WTC11 (cell line): ENCODE measurements at regions not wholly inside any gene's neighbourhood (a gene's known extent, or its start where the extent isn't known, plus 50 kb on each side); places are given as distances from the start of the nearest gene placed in this dataset.

Source experiments
- ATAC-seq: fragments of 200-7000 bp; cut with Tn5 transposase; 2 replicates; pipeline ENCODE4 v1.10.0; 2021; ENCODE audit warnings: mild to moderate bottlenecking, moderate library complexity
- CTCF ChIA-PET: fragments of 300-600 bp; sonication (Branson Sonifier 250); formaldehyde crosslinking; loops from one replicate; lab custom pipeline; 2021; ENCODE audit warnings: antibody characterized with exemption; lab: Charles Lee
- POLR2A ChIA-PET: fragments of 350-600 bp; sonication (Branson Sonifier 250); formaldehyde crosslinking; loops from one replicate; lab custom pipeline; 2021; ENCODE audit warnings: antibody characterized with exemption; lab: Charles Lee
- DNase-seq: peaks from one replicate; pipeline ENCODE4 v3.0.0; 2021; ENCODE audit warnings: low spot score
- H3K27ac Mint-ChIP-seq: 2 replicates; pipeline ENCODE4 v1.8.0; 2021; ENCODE audit warnings: mixed read lengths
- H3K27me3 Mint-ChIP-seq: 2 replicates; pipeline ENCODE4 v1.8.0; 2021; ENCODE audit warnings: low read depth, mild to moderate bottlenecking, moderate library complexity, mixed read lengths
- H3K36me3 Mint-ChIP-seq: 2 replicates; pipeline ENCODE4 v1.8.0; 2021; ENCODE audit warnings: mixed read lengths
- H3K4me1 Mint-ChIP-seq: 2 replicates; pipeline ENCODE4 v1.8.0; 2022; ENCODE audit warnings: mixed read lengths
- H3K4me3 Mint-ChIP-seq: 2 replicates; pipeline ENCODE4 v1.8.0; 2021; ENCODE audit warnings: mild to moderate bottlenecking, moderate library complexity, mixed read lengths
- H3K9me3 Mint-ChIP-seq: 2 replicates; pipeline ENCODE4 v1.8.0; 2021; ENCODE audit warnings: mixed read lengths
- CREB1 ChIP-seq: sonication (generic); formaldehyde crosslinking; IDR thresholded peaks from 2 replicates; pipeline ENCODE4 v1.8.0; 2023; ENCODE audit warnings: mild to moderate bottlenecking, missing genetic modification reagents
- GRHL2 ChIP-seq: fragments of 250-450 bp; sonication (Bioruptor Pico); IDR thresholded peaks from 2 replicates; pipeline ENCODE4 v1.8.0; 2022; ENCODE audit warnings: mild to moderate bottlenecking, moderate library complexity; ENCODE audit not compliant: insufficient replicate concordance, severe bottlenecking
- IRF2 ChIP-seq: sonication (generic); formaldehyde crosslinking; IDR thresholded peaks from 2 replicates; pipeline ENCODE4 v1.8.0; 2022; ENCODE audit warnings: low read depth, missing genetic modification reagents, borderline replicate concordance
- SMAD3 ChIP-seq: sonication (generic); formaldehyde crosslinking; IDR thresholded peaks from 2 replicates; pipeline ENCODE4 v1.8.0; 2022; ENCODE audit warnings: missing genetic modification reagents, mild to moderate bottlenecking, borderline replicate concordance
- SP1 ChIP-seq: sonication (generic); formaldehyde crosslinking; conservative IDR thresholded peaks from 2 replicates; pipeline ENCODE4 v1.8.1; 2022; ENCODE audit warnings: missing genetic modification reagents
- ZNF138 ChIP-seq: sonication (generic); formaldehyde crosslinking; conservative IDR thresholded peaks from 2 replicates; pipeline ENCODE4 v1.8.1; 2022; ENCODE audit warnings: mild to moderate bottlenecking, moderate library complexity, missing genetic modification reagents
- ZNF423 ChIP-seq: fragments of 250-450 bp; sonication (Bioruptor Pico); IDR thresholded peaks from 2 replicates; pipeline ENCODE4 v2.1.2; 2022; ENCODE audit warnings: mild to moderate bottlenecking, moderate library complexity
- TF ChIP-seq, protein P1 (sequence below): sonication (generic); formaldehyde crosslinking; IDR thresholded peaks from 2 replicates; pipeline ENCODE4 v1.8.0; 2022; ENCODE audit warnings: missing genetic modification reagents
- TF ChIP-seq, protein P2 (sequence below): fragments of 250-450 bp; sonication (Bioruptor Pico); IDR thresholded peaks from 2 replicates; pipeline ENCODE4 v1.9.0; 2021; ENCODE audit warnings: mild to moderate bottlenecking
- TF ChIP-seq, protein P3 (sequence below): sonication (generic); formaldehyde crosslinking; IDR thresholded peaks from 2 replicates; pipeline ENCODE4 v1.8.0; 2023; ENCODE audit warnings: missing genetic modification reagents
- TF ChIP-seq, protein P4 (sequence below): sonication (generic); formaldehyde crosslinking; IDR thresholded peaks from 2 replicates; pipeline ENCODE4 v1.8.1; 2022; ENCODE audit warnings: low read depth, missing genetic modification reagents, borderline replicate concordance
- TF ChIP-seq, protein P5 (sequence below): sonication (generic); formaldehyde crosslinking; IDR thresholded peaks from 2 replicates; pipeline ENCODE4 v1.8.1; 2023; ENCODE audit warnings: mild to moderate bottlenecking, missing genetic modification reagents, borderline replicate concordance
- TF ChIP-seq, protein P6 (sequence below): sonication (generic); formaldehyde crosslinking; IDR thresholded peaks from 2 replicates; pipeline ENCODE4 v1.8.1; 2023; ENCODE audit warnings: mild to moderate bottlenecking, missing genetic modification reagents, moderate library complexity

DNA sequence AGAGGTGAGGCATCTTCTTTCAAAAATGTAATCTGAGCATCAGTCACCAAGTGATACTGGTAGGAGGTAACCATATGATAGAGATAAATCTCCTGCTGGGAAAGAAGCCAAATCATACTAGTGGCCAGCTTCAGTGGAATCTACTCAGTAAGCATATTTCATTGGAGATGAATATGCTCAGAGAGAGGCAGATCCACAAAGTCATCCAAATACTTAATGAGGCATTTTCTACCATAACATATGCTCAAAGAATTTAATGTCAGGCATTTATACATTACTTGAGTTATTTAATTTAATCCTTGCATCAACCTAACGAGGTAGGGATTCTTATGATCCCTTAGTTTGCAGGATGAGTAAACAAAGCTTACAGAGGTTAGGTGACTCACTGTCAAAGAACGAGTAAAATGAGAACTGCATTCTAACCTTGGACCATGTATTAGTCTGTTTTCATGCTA lies 50.9 kb upstream of the DMRTA1 start:
- TF ChIP-seq, protein P1, sequence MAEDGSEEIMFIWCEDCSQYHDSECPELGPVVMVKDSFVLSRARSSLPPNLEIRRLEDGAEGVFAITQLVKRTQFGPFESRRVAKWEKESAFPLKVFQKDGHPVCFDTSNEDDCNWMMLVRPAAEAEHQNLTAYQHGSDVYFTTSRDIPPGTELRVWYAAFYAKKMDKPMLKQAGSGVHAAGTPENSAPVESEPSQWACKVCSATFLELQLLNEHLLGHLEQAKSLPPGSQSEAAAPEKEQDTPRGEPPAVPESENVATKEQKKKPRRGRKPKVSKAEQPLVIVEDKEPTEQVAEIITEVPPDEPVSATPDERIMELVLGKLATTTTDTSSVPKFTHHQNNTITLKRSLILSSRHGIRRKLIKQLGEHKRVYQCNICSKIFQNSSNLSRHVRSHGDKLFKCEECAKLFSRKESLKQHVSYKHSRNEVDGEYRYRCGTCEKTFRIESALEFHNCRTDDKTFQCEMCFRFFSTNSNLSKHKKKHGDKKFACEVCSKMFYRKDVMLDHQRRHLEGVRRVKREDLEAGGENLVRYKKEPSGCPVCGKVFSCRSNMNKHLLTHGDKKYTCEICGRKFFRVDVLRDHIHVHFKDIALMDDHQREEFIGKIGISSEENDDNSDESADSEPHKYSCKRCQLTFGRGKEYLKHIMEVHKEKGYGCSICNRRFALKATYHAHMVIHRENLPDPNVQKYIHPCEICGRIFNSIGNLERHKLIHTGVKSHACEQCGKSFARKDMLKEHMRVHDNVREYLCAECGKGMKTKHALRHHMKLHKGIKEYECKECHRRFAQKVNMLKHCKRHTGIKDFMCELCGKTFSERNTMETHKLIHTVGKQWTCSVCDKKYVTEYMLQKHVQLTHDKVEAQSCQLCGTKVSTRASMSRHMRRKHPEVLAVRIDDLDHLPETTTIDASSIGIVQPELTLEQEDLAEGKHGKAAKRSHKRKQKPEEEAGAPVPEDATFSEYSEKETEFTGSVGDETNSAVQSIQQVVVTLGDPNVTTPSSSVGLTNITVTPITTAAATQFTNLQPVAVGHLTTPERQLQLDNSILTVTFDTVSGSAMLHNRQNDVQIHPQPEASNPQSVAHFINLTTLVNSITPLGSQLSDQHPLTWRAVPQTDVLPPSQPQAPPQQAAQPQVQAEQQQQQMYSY (CRISPR knock-in tag) = no peak
- no peak for TF ChIP-seq ZNF423 (CRISPR knock-in tag)
- TF ChIP-seq, protein P2, sequence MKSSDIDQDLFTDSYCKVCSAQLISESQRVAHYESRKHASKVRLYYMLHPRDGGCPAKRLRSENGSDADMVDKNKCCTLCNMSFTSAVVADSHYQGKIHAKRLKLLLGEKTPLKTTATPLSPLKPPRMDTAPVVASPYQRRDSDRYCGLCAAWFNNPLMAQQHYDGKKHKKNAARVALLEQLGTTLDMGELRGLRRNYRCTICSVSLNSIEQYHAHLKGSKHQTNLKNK (CRISPR knock-in tag) = no peak
- TF ChIP-seq SMAD3 (CRISPR knock-in tag) = no peak
- TF ChIP-seq CREB1 (CRISPR knock-in tag) = no peak
- TF ChIP-seq, protein P3, sequence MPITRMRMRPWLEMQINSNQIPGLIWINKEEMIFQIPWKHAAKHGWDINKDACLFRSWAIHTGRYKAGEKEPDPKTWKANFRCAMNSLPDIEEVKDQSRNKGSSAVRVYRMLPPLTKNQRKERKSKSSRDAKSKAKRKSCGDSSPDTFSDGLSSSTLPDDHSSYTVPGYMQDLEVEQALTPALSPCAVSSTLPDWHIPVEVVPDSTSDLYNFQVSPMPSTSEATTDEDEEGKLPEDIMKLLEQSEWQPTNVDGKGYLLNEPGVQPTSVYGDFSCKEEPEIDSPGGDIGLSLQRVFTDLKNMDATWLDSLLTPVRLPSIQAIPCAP = no peak
- no peak for TF ChIP-seq SP1 (CRISPR knock-in tag)
- TF ChIP-seq, protein P4, sequence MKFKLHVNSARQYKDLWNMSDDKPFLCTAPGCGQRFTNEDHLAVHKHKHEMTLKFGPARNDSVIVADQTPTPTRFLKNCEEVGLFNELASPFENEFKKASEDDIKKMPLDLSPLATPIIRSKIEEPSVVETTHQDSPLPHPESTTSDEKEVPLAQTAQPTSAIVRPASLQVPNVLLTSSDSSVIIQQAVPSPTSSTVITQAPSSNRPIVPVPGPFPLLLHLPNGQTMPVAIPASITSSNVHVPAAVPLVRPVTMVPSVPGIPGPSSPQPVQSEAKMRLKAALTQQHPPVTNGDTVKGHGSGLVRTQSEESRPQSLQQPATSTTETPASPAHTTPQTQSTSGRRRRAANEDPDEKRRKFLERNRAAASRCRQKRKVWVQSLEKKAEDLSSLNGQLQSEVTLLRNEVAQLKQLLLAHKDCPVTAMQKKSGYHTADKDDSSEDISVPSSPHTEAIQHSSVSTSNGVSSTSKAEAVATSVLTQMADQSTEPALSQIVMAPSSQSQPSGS (CRISPR knock-in tag) = no peak
- no peak for TF ChIP-seq IRF2 (CRISPR knock-in tag)
- TF ChIP-seq ZNF138 (CRISPR knock-in tag) = no peak
- TF ChIP-seq, protein P5, sequence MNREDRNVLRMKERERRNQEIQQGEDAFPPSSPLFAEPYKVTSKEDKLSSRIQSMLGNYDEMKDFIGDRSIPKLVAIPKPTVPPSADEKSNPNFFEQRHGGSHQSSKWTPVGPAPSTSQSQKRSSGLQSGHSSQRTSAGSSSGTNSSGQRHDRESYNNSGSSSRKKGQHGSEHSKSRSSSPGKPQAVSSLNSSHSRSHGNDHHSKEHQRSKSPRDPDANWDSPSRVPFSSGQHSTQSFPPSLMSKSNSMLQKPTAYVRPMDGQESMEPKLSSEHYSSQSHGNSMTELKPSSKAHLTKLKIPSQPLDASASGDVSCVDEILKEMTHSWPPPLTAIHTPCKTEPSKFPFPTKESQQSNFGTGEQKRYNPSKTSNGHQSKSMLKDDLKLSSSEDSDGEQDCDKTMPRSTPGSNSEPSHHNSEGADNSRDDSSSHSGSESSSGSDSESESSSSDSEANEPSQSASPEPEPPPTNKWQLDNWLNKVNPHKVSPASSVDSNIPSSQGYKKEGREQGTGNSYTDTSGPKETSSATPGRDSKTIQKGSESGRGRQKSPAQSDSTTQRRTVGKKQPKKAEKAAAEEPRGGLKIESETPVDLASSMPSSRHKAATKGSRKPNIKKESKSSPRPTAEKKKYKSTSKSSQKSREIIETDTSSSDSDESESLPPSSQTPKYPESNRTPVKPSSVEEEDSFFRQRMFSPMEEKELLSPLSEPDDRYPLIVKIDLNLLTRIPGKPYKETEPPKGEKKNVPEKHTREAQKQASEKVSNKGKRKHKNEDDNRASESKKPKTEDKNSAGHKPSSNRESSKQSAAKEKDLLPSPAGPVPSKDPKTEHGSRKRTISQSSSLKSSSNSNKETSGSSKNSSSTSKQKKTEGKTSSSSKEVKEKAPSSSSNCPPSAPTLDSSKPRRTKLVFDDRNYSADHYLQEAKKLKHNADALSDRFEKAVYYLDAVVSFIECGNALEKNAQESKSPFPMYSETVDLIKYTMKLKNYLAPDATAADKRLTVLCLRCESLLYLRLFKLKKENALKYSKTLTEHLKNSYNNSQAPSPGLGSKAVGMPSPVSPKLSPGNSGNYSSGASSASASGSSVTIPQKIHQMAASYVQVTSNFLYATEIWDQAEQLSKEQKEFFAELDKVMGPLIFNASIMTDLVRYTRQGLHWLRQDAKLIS (CRISPR knock-in tag) = no peak
- TF ChIP-seq GRHL2 (CRISPR knock-in tag) = no peak
- TF ChIP-seq, protein P6, sequence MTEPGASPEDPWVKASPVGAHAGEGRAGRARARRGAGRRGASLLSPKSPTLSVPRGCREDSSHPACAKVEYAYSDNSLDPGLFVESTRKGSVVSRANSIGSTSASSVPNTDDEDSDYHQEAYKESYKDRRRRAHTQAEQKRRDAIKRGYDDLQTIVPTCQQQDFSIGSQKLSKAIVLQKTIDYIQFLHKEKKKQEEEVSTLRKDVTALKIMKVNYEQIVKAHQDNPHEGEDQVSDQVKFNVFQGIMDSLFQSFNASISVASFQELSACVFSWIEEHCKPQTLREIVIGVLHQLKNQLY = no peak
- no peaks in the 10 kb centered on the region for H3K4me1 Mint-ChIP-seq
- ChIA-PET POLR2A (no interaction called here), CTCF (no interaction called here)
- H3K36me3 Mint-ChIP-seq = peaks cover 4% of the 10 kb centered on the region
- no peaks in the 10 kb centered on the region for H3K27me3 Mint-ChIP-seq
- DNase-seq (no peak), ATAC-seq (no peak)
- no peak overlapping the region for H3K4me3 Mint-ChIP-seq
- H3K9me3 Mint-ChIP-seq = peaks cover 11% of the 10 kb centered on the region
- H3K27ac Mint-ChIP-seq = no peak overlapping the region
